HG03095 (cell line): ENCODE measurements at regions not wholly inside any gene's neighbourhood (a gene's known extent, or its start where the extent isn't known, plus 50 kb on each side); places are given as distances from the start of the nearest gene placed in this dataset.

ENCODE experiments used
- ATAC-seq: cut with Tn5 transposase; IDR thresholded peaks from one replicate; pipeline ENCODE4 v1.9.1; 2021; ENCODE audit warnings: moderate library complexity; ENCODE audit not compliant: unreplicated experiment

GRCh38 chr5:165919196-165919595 lies 2372.2 kb upstream of the WWC1 start:
- no peak for ATAC-seq

- ATAC-seq: no peak
Measured at GRCh38 chr5:165920655-165921054, 2370.8 kb upstream of the WWC1 start.

- no peak for ATAC-seq
Measured at GRCh38 chr5:165928971-165929370, 2362.5 kb upstream of the WWC1 start.

- no peak for ATAC-seq
Measured at GRCh38 chr5:165940541-165940940, 2350.9 kb upstream of the WWC1 start.

- ATAC-seq: no peak
Measured at GRCh38 chr5:165956854-165957253, 2334.6 kb upstream of the WWC1 start.

GRCh38 chr5:165981671-165982070 lies 2309.8 kb upstream of the WWC1 start:
- no peak for ATAC-seq

- no peak for ATAC-seq
Measured at GRCh38 chr5:165996201-165996875, 2295.1 kb upstream of the WWC1 start.

- no peak for ATAC-seq
Measured at GRCh38 chr5:165999693-166000320, 2291.6 kb upstream of the WWC1 start.

- ATAC-seq: no peak
Measured at GRCh38 chr5:166004006-166004405, 2287.4 kb upstream of the WWC1 start.

- no peak for ATAC-seq
Measured at GRCh38 chr5:166013415-166013814, 2278.0 kb upstream of the WWC1 start.

GRCh38 chr5:166014256-166014655 lies 2277.2 kb upstream of the WWC1 start:
- ATAC-seq: no peak

- ATAC-seq: no peak
Measured at GRCh38 chr5:166018716-166019115, 2272.7 kb upstream of the WWC1 start.

- ATAC-seq: no peak
Measured at GRCh38 chr5:166022065-166022464, 2269.4 kb upstream of the WWC1 start.

- no peak for ATAC-seq
Measured at GRCh38 chr5:166024970-166025369, 2266.5 kb upstream of the WWC1 start.

GRCh38 chr5:166027582-166027981 lies 2263.9 kb upstream of the WWC1 start:
- ATAC-seq: no peak

GRCh38 chr5:166031926-166032325 lies 2259.5 kb upstream of the WWC1 start:
- no peak for ATAC-seq

GRCh38 chr5:166032601-166033000 lies 2258.8 kb upstream of the WWC1 start:
- no peak for ATAC-seq

GRCh38 chr5:166045961-166046360 lies 2245.5 kb upstream of the WWC1 start:
- ATAC-seq: no peak

GRCh38 chr5:166046956-166047355 lies 2244.5 kb upstream of the WWC1 start:
- ATAC-seq: no peak

- no peak for ATAC-seq
Measured at GRCh38 chr5:166050531-166050930, 2240.9 kb upstream of the WWC1 start.

GRCh38 chr5:166058660-166059059 lies 2232.8 kb upstream of the WWC1 start:
- ATAC-seq: no peak

GRCh38 chr5:166062094-166062493 lies 2229.4 kb upstream of the WWC1 start:
- ATAC-seq: no peak

- no peak for ATAC-seq
Measured at GRCh38 chr5:166062719-166063118, 2228.7 kb upstream of the WWC1 start.
